ENCODE measurements at regions not wholly inside any gene's neighbourhood (a gene's known extent, or its start where the extent isn't known, plus 50 kb on each side); places are given as distances from the start of the nearest gene placed in this dataset.

GRCh38 chrX:144716187-144716586, 531.1 kb upstream of the SPANXN1 start:
- TF ChIP-seq CTCF (IDR thresholded peaks at IDR 0.05) (no peak), EP300 (IDR thresholded peaks at IDR 0.05) (no peak), POLR2A (IDR thresholded peaks at IDR 0.05) (no peak)

All from upper lobe of left lung (tissue), 4 donors.